MCF 10A (cell line): ENCODE measurements at regions not wholly inside any gene's neighbourhood (a gene's known extent, or its start where the extent isn't known, plus 50 kb on each side); places are given as distances from the start of the nearest gene placed in this dataset.
A peak's percentile ranks its signal among the peaks of the same experiment; 100 is the strongest.

Experiments
- BruUV-seq: library from RNA; stranded (reverse); fragments of 400-500 nt; replicated peaks from 2 replicates; lab custom pipeline; 2021; lab: Mats Ljungman, UMichigan
- CTCF ChIA-PET: fragments of 300-600 bp; sonication (Branson Sonifier 250); formaldehyde crosslinking; extraction: SDS; loops from one replicate; lab custom pipeline; 2021; ENCODE audit warnings: antibody characterized with exemption, inconsistent platforms; lab: Yijun Ruan, JAX
- POLR2A ChIA-PET: fragments of 300-600, 350-650 bp; sonication (Branson Sonifier 250); formaldehyde crosslinking; extraction: SDS; loops from one replicate; lab custom pipeline; 2020; ENCODE audit warnings: antibody characterized with exemption, inconsistent platforms; lab: Yijun Ruan, JAX
- DNase-seq: peaks from one replicate; pipeline ENCODE4 v3.0.0-alpha.2; 2018; ENCODE audit not compliant: unreplicated experiment
- H3K27ac Mint-ChIP-seq: one replicate; pipeline ENCODE4 v1.8.0; 2022; ENCODE audit warnings: mild to moderate bottlenecking, low read depth, mixed read lengths; ENCODE audit not compliant: unreplicated experiment
- H3K27me3 Mint-ChIP-seq: one replicate; pipeline ENCODE4 v1.8.0; 2022; ENCODE audit warnings: mixed read lengths; ENCODE audit not compliant: insufficient read depth, unreplicated experiment
- H3K36me3 Mint-ChIP-seq: one replicate; pipeline ENCODE4 v1.8.0; 2022; ENCODE audit warnings: mild to moderate bottlenecking, moderate library complexity, mixed read lengths; ENCODE audit not compliant: insufficient read depth, unreplicated experiment
- H3K4me1 Mint-ChIP-seq: one replicate; pipeline ENCODE4 v1.8.0; 2022; ENCODE audit warnings: mixed read lengths; ENCODE audit not compliant: insufficient read depth, unreplicated experiment
- H3K4me3 Mint-ChIP-seq: one replicate; pipeline ENCODE4 v1.8.0; 2022; ENCODE audit warnings: mild to moderate bottlenecking, moderate library complexity, mixed read lengths; ENCODE audit not compliant: unreplicated experiment
- H3K9me3 Mint-ChIP-seq: one replicate; pipeline ENCODE4 v1.8.0; 2022; ENCODE audit warnings: mixed read lengths; ENCODE audit not compliant: unreplicated experiment
- intact Hi-C: fragments of 100-400 bp; cut with micrococcal nuclease; formaldehyde crosslinking; loops from 2 replicates; pipeline ENCODE4 v1.14.1; 2022
- TF ChIP-seq, protein P1 (sequence below): fragments of 200-600 bp; IDR thresholded peaks from one replicate; pipeline ENCODE4 v1.8.0; 2022; ENCODE audit warnings: antibody characterized with exemption, mild to moderate bottlenecking; ENCODE audit not compliant: unreplicated experiment

DNA sequence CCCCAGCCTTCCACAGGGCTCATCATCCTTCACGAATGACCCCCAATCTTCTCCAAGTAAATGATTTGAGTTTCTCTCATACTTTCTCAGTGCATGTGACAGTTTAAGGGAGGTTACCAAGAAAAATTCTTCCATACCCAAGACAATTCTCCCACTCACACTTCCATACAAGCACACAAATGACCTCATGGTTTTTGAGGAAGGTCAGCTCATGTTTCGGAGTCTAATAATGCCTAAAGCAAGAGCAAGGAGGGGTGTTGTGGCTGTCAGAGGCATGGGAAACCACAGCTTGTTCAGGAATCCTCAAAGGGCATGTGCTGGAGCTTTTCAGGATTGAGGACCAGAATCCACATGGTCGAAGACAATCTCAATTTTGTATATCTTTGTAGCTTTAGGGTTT, 279.0 kb downstream of the MAFB start:
- no peak overlapping the region for H3K4me3 Mint-ChIP-seq
- TF ChIP-seq, protein P1, sequence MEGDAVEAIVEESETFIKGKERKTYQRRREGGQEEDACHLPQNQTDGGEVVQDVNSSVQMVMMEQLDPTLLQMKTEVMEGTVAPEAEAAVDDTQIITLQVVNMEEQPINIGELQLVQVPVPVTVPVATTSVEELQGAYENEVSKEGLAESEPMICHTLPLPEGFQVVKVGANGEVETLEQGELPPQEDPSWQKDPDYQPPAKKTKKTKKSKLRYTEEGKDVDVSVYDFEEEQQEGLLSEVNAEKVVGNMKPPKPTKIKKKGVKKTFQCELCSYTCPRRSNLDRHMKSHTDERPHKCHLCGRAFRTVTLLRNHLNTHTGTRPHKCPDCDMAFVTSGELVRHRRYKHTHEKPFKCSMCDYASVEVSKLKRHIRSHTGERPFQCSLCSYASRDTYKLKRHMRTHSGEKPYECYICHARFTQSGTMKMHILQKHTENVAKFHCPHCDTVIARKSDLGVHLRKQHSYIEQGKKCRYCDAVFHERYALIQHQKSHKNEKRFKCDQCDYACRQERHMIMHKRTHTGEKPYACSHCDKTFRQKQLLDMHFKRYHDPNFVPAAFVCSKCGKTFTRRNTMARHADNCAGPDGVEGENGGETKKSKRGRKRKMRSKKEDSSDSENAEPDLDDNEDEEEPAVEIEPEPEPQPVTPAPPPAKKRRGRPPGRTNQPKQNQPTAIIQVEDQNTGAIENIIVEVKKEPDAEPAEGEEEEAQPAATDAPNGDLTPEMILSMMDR, result no peak
- no peaks in the 10 kb centered on the region for H3K27me3 Mint-ChIP-seq
- H3K4me1 Mint-ChIP-seq, result peaks cover 4% of the 10 kb centered on the region
- intact Hi-C loops, result no loop called here
- H3K27ac Mint-ChIP-seq, result no peak overlapping the region
- BruUV-seq, result no TSS peak
- no peaks in the 10 kb centered on the region for H3K9me3 Mint-ChIP-seq
- no peaks in the 10 kb centered on the region for H3K36me3 Mint-ChIP-seq
- no peak for DNase-seq
- POLR2A ChIA-PET, result interaction anchor here (0.6 to 1.3 kb wide), 3 partner anchors 10 to 67 kb away, joined by 3 to 4 read pairs (median 3); no protein-coding TSS in a partner anchor
- CTCF ChIA-PET, result interaction anchor here (1.1 kb wide), 1 partner anchor 14 kb away, joined by 3 read pairs; no protein-coding TSS in a partner anchor

DNA sequence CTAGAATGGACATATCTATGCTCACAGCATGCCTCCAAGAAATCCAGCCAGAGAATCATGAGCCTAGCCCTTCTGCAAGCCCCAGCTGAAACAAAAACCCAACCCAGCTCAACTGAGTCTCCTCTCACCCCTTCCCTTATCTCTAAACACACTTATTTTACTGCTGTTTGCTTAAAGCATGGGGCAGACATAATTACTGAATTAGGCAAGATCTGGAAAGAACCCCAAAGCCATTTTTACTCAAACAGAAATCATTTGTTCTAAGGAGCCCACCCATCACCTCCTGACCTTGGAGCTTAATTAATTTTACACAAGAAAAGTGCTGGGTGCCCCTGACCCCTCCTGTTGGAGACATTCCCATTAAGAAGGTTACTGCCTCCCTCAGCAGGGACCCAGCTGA, 291.6 kb downstream of the MAFB start:
- intact Hi-C loops, result no loop called here
- Mint-ChIP-seq H3K9me3 (no peaks in the 10 kb centered on the region), H3K27ac (no peak overlapping the region), H3K4me3 (no peak overlapping the region), H3K36me3 (no peaks in the 10 kb centered on the region), H3K27me3 (no peaks in the 10 kb centered on the region), H3K4me1 (no peaks in the 10 kb centered on the region)
- DNase-seq, result no peak
- TF ChIP-seq, protein P1, result no peak
- BruUV-seq, result no TSS peak
- POLR2A ChIA-PET, result interaction anchor here (1.2 kb wide), 1 partner anchor 109 kb away, joined by 3 read pairs; no protein-coding TSS in a partner anchor
- CTCF ChIA-PET, result no interaction called here

DNA sequence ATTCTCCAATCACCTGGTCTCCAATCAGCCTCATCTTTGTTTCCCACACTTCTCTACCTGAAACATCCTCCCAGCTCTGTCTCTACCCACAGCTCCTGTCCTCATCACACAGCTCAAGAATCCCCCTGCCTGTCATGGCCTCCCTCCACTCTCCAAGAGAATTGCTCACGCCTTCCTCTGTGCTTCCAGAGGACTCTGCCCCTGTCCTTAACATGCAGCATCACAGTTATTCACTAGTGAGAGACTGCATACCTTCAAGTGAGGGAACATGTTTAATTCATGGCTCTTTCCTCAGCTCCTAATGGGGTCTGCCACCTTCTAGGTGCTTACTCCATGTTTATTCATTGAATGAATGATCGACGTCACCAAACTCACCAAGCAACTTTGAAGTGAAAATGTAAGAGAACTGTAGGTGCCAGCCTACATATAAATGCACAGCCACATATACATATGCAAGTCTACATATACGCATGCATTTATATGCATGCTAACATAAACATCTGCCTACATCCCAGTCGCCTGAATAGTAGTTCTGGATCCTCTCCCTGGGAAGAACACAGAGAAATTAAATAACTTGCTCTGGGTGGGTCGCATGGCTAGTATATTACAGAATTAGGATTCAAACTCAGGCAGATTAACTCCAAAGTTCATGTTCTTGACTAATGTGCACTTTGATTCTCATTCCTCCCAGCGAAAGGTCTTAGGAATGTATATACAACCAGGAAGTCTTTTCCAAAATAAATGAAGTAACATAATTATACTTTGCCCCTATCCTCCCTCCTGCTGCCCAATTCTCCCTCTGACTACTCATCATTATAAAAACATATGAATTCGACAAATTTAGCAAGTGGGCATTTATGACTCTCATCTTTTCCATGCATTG, 295.6 kb downstream of the MAFB start:
- intact Hi-C loops, result no loop called here
- CTCF ChIA-PET, result interaction anchor here (0.7 kb wide), 2 partner anchors 349 to 433 kb away, joined by 3 read pairs; no protein-coding TSS in a partner anchor
- no peaks in the 10 kb centered on the region for H3K27me3 Mint-ChIP-seq

DNA sequence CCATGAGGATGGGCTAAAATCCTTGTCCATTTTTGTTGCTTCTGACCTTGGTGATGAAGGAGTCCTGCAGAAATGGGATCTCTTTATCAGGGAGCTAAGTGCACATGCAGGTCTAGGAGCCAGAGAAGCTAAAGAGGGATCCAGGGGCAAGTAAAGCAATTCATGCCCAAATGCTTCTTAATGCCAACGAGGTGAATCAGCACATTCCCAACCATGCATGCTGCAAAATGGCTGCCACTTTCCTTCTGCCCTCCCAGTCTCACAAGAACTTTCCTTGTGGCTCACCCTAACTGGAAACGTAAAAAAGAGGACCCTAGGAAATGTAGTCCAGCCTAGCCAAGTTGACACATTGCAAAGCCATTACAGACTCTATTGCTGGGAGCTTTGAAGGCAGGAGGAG, 298.4 kb downstream of the MAFB start:
- Mint-ChIP-seq H3K27ac (no peak overlapping the region), H3K27me3 (no peaks in the 10 kb centered on the region), H3K4me3 (no peak overlapping the region), H3K36me3 (no peaks in the 10 kb centered on the region), H3K9me3 (peaks cover 9% of the 10 kb centered on the region), H3K4me1 (peaks cover 6% of the 10 kb centered on the region)
- TF ChIP-seq, protein P1, result no peak
- ChIA-PET POLR2A (interaction anchor here (0.6 kb wide), 1 partner anchor 116 kb away, joined by 3 read pairs; no protein-coding TSS in a partner anchor), CTCF (interaction anchor here (0.6 to 1.8 kb wide), 3 partner anchors 8 to 1541 kb away, joined by 3 to 4 read pairs (median 3); no protein-coding TSS in a partner anchor)
- intact Hi-C loops, result no loop called here
- BruUV-seq, result no TSS peak
- peak; percentile 6 for DNase-seq

More for the DNA sequence above, 295.6 kb downstream of the MAFB start:
- H3K36me3 Mint-ChIP-seq, result no peaks in the 10 kb centered on the region
- H3K9me3 Mint-ChIP-seq, result no peaks in the 10 kb centered on the region
- BruUV-seq, result no TSS peak
- no peak for DNase-seq
- POLR2A ChIA-PET, result interaction anchor here (0.5 kb wide), 1 partner anchor 173 kb away, joined by 3 read pairs; no protein-coding TSS in a partner anchor
- peaks cover 6% of the 10 kb centered on the region for H3K4me1 Mint-ChIP-seq
- H3K4me3 Mint-ChIP-seq, result no peak overlapping the region
- H3K27ac Mint-ChIP-seq, result no peak overlapping the region
- TF ChIP-seq, protein P1, result no peak
